ENCODE measurements at regions not wholly inside any gene's neighbourhood (a gene's known extent, or its start where the extent isn't known, plus 50 kb on each side); places are given as distances from the start of the nearest gene placed in this dataset.
A peak's percentile ranks its signal among the peaks of the same experiment; 100 is the strongest.

DNA sequence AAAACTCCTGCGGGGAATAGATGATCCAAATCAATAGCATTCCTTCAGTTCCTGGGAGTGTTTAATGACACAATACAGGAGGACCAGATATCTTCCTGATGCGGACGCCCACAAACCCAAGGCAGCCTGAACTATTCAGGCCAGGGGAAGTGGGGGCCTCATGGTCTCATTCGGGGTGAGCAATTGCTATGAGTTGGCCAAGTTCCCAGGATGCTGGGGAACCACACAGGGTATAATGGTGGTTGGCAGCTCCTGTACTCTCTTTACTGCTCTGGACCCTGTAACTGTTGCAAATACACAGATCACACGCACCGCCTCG is 401.2 kb downstream of the IRS2 start:
- TF ChIP-seq EZH2 (IDR thresholded peaks at IDR 0.05) = no peak
- TF ChIP-seq POLR2AphosphoS5 (IDR thresholded peaks at IDR 0.05; ENCODE audit: borderline replicate concordance, low read depth, low read length) = no peak
- TF ChIP-seq FOXP2 (optimal IDR thresholded peaks at IDR 0.05; ENCODE audit: control extremely low read depth, extremely low read length, insufficient read depth) = no peak
- Histone ChIP-seq H3K36me3 (ENCODE audit: insufficient read depth, low read length) (no peaks in the 10 kb centered on the region), H3K27ac (peak overlapping the region; percentile 81), H3K9me3 (ENCODE audit: low read depth, low read length) (no peaks in the 10 kb centered on the region), H3K4me3 (peak overlapping the region; percentile 41), H3K9ac (ENCODE audit: insufficient read length) (no peak overlapping the region)
- DNase-seq (ENCODE audit: low read depth, low spot score) = no peak

DNA sequence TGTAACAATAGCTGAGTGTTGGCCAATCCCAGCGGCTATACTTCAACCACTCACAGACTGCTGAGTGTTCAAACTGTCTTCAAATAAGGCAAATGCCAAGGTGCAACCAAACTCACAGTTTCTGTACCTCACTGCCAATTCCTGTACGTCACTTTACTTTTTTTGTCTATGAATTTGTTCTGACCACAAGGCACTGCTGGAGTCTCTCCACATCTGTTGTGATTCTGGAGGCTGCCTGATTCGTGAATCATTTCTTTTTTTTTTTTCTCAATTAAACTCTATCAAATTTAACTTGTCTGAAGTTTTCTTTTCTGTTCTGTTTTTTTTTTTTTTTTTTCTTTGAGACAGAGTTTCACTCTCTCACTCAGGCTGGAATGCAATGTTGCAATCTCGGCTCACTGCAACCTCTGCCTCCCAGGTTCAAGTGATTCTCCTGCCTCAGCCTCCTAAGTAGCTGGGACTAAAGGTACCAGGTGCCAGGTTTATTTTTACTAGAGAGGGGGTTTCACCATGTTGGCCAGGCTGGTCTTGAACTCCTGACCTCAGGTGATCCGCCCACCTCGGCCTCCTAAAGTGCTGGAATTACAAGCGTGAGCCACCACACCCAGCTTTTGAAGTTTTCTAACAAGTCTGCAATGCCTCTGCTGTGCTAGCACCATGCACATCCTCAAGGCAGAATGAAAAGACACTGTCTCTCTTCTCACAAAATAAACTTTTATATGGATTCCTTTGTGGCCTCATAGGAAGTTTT is 401.7 kb downstream of the IRS2 start:
- no peaks in the 10 kb centered on the region for H3K36me3 ChIP-seq (ENCODE audit: insufficient read depth, low read length)
- DNase-seq (ENCODE audit: low read depth, low spot score) = no peak
- peak overlapping the region; percentile 41 for H3K4me3 ChIP-seq
- peak overlapping the region; percentile 81 for H3K27ac ChIP-seq
- H3K9ac ChIP-seq (ENCODE audit: insufficient read length) = no peak overlapping the region
- H3K9me3 ChIP-seq (ENCODE audit: low read depth, low read length) = no peaks in the 10 kb centered on the region
- TF ChIP-seq EZH2 (IDR thresholded peaks at IDR 0.05) = no peak
- TF ChIP-seq POLR2AphosphoS5 (IDR thresholded peaks at IDR 0.05; ENCODE audit: borderline replicate concordance, low read depth, low read length) = no peak
- TF ChIP-seq FOXP2 (optimal IDR thresholded peaks at IDR 0.05; ENCODE audit: control extremely low read depth, extremely low read length, insufficient read depth) = no peak

DNA sequence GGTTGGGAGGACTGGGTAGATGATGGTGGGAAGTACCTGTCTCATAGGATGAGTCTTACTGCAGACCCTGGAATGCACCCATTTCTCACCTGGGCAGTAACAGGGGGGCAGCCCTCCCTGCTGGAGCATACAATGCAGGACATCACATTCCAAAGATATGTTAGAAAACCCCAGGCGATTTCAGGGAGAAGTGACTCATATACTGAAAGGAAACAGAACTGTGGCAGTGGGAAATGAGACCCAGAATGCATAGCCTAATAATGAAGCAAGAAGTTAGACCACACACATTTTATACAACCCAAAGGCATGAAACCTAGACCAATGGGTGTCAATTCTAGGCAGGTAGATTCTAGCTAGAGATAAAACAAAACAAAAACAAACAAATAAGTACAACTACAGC is 402.7 kb downstream of the IRS2 start:
- Histone ChIP-seq H3K9me3 (ENCODE audit: low read depth, low read length) (no peaks in the 10 kb centered on the region), H3K36me3 (ENCODE audit: insufficient read depth, low read length) (no peaks in the 10 kb centered on the region), H3K9ac (ENCODE audit: insufficient read length) (no peak overlapping the region), H3K4me3 (no peak overlapping the region), H3K27ac (no peak overlapping the region)
- no peak for DNase-seq (ENCODE audit: low read depth, low spot score)
- TF ChIP-seq FOXP2 (optimal IDR thresholded peaks at IDR 0.05; ENCODE audit: control extremely low read depth, extremely low read length, insufficient read depth) (no peak), POLR2AphosphoS5 (IDR thresholded peaks at IDR 0.05; ENCODE audit: borderline replicate concordance, low read depth, low read length) (no peak), EZH2 (IDR thresholded peaks at IDR 0.05) (no peak)

DNA sequence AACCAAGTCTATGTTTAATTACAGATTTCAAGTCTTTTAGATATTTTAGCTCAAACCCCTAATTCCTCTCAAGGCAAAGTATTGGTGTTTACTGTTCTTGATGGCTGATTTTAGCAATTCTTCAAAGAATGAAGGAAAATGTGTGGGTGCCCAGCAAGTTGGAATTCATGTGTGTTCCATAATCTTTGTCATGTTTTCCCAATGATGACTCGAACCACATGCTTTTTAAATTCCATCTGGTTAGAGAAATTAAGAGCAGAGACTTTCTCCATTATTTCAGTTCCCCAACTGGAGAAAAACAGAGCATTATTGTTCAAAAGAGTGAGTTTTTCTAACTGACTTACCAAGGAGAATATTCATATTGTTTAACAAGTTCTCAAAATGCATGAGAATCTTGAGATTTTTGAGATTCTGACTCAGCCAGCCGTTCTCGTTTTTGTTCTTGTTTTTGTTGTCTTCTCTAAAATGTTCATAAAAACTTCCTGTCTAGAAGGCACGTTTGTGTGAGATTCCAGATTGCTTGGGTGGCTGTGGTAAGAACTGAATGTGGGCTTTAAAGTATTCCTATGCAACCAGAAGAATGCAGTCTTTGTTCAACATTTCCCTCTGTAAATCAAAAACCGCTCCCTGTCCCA is 404.7 kb downstream of the IRS2 start:
- no peak for TF ChIP-seq FOXP2 (optimal IDR thresholded peaks at IDR 0.05; ENCODE audit: control extremely low read depth, extremely low read length, insufficient read depth)
- no peak for TF ChIP-seq POLR2AphosphoS5 (IDR thresholded peaks at IDR 0.05; ENCODE audit: borderline replicate concordance, low read depth, low read length)
- TF ChIP-seq EZH2 (IDR thresholded peaks at IDR 0.05) = no peak
- Histone ChIP-seq H3K4me3 (peak overlapping the region; percentile 32), H3K9me3 (ENCODE audit: low read depth, low read length) (no peaks in the 10 kb centered on the region), H3K27ac (peak overlapping the region; percentile 89), H3K36me3 (ENCODE audit: insufficient read depth, low read length) (no peaks in the 10 kb centered on the region), H3K9ac (ENCODE audit: insufficient read length) (peak overlapping the region; percentile 35)
- no peak for DNase-seq (ENCODE audit: low read depth, low spot score)

DNA sequence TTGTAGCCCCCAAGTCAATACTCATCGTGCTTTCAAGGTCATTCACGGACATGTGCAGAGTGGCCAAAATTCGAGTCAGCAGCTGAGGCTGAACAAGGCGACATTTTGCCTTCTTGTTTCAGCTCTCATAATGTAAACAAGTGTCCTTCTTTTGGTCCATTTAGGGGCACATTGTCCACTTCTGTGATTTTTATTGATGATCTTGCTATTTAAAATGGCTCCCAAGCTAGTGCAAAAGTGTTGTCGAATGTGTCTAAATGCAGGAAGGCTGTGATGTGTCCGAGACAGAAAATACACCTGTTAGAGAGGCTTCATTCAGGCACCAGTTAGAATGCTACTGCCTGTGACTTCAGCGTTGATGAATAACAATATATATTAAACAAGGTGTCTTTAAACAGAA is 405.9 kb downstream of the IRS2 start:
- Histone ChIP-seq H3K4me3 (no peak overlapping the region), H3K9ac (ENCODE audit: insufficient read length) (no peak overlapping the region), H3K27ac (no peak overlapping the region), H3K36me3 (ENCODE audit: insufficient read depth, low read length) (no peaks in the 10 kb centered on the region), H3K9me3 (ENCODE audit: low read depth, low read length) (no peaks in the 10 kb centered on the region)
- TF ChIP-seq EZH2 (IDR thresholded peaks at IDR 0.05) = no peak
- TF ChIP-seq FOXP2 (optimal IDR thresholded peaks at IDR 0.05; ENCODE audit: control extremely low read depth, extremely low read length, insufficient read depth) = no peak
- no peak for TF ChIP-seq POLR2AphosphoS5 (IDR thresholded peaks at IDR 0.05; ENCODE audit: borderline replicate concordance, low read depth, low read length)
- no peak for DNase-seq (ENCODE audit: low read depth, low spot score)

DNA sequence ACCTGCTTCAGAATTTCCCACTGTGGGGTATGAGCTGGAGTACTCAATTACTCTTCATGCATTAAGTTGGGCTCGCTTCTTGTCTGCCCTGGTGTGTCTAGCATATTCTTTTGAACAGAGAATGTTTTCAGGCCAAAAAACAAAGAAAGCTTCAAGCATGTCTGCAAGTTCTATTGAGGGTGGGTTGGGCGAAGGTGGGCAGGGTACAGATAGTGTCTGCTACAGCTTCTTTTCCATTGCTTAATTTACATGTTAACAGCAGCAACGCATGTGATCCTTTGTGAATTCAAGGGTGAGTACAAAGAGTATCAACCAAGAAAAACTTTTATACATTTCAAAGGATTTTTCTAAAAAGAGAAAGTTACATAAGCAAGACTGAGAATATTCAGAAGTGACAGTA is 406.5 kb downstream of the IRS2 start:
- DNase-seq (ENCODE audit: low read depth, low spot score) = no peak
- Histone ChIP-seq H3K9me3 (ENCODE audit: low read depth, low read length) (no peaks in the 10 kb centered on the region), H3K4me3 (no peak overlapping the region), H3K9ac (ENCODE audit: insufficient read length) (no peak overlapping the region), H3K27ac (no peak overlapping the region), H3K36me3 (ENCODE audit: insufficient read depth, low read length) (no peaks in the 10 kb centered on the region)
- TF ChIP-seq POLR2AphosphoS5 (IDR thresholded peaks at IDR 0.05; ENCODE audit: borderline replicate concordance, low read depth, low read length) (no peak), EZH2 (IDR thresholded peaks at IDR 0.05) (no peak)

DNA sequence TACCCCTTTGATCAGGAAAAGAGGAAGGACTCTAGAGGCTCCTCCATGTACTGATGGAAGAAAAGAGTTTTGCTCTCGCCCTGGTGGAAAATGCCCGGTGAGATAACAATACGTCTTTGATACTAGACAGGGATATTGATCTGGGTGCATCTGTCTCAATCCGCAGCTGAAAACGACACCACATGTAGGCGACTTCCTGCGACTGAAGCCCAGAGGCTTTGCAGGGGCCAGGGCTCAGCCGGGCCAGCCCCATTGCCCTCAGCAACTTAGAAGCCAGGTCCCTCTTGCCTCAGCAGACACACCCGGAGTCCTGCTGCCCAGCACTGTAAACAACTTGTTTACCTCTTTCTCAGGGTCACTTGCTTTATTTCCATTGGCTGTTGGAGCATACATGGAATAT is 409.4 kb downstream of the IRS2 start:
- H3K9ac ChIP-seq (ENCODE audit: insufficient read length) = no peak overlapping the region
- DNase-seq (ENCODE audit: low read depth, low spot score) = no peak
- H3K27ac ChIP-seq = no peak overlapping the region
- H3K36me3 ChIP-seq (ENCODE audit: insufficient read depth, low read length) = no peaks in the 10 kb centered on the region
- no peak for TF ChIP-seq EZH2 (IDR thresholded peaks at IDR 0.05)
- TF ChIP-seq FOXP2 (optimal IDR thresholded peaks at IDR 0.05; ENCODE audit: control extremely low read depth, extremely low read length, insufficient read depth) = no peak
- TF ChIP-seq POLR2AphosphoS5 (IDR thresholded peaks at IDR 0.05; ENCODE audit: borderline replicate concordance, low read depth, low read length) = no peak
- no peaks in the 10 kb centered on the region for H3K9me3 ChIP-seq (ENCODE audit: low read depth, low read length)
- no peak overlapping the region for H3K4me3 ChIP-seq

DNA sequence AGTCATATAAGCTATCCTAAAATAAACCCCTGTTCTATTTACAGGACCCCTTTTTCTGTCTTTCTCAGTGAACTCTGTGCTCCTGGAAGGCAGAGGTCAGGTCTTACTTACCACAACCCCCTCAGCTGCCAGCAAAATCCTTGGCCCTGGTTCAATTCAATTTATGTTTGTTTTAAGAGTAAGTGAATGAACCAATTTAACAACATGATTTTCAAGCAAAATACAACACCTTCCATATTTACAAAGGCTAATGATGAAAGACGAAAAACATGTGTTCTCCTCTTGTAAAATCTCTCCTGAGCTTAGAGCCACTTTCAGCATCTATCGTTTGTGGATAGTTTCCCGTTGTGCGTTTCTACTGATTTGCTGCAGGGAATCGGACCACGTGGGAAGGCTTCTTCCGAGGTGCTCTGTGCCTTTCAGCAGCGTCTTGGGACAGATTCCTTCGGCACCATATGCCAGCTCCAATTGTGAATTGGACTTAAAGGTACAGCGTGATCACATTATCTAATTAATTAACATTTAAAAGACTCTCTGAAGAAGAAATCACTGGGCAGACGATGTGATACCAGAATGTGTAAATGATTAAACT is 411.7 kb downstream of the IRS2 start:
- no peak overlapping the region for H3K9ac ChIP-seq (ENCODE audit: insufficient read length)
- no peak overlapping the region for H3K27ac ChIP-seq
- no peak for DNase-seq (ENCODE audit: low read depth, low spot score)
- H3K9me3 ChIP-seq (ENCODE audit: low read depth, low read length) = no peaks in the 10 kb centered on the region
- H3K4me3 ChIP-seq = no peak overlapping the region
- no peaks in the 10 kb centered on the region for H3K36me3 ChIP-seq (ENCODE audit: insufficient read depth, low read length)
- TF ChIP-seq EZH2 (IDR thresholded peaks at IDR 0.05) = no peak
- TF ChIP-seq FOXP2 (optimal IDR thresholded peaks at IDR 0.05; ENCODE audit: control extremely low read depth, extremely low read length, insufficient read depth) = no peak
- no peak for TF ChIP-seq POLR2AphosphoS5 (IDR thresholded peaks at IDR 0.05; ENCODE audit: borderline replicate concordance, low read depth, low read length)

Measured in SK-N-MC (cell line).